B cell (primary cell): ENCODE measurements at regions not wholly inside any gene's neighbourhood (a gene's known extent, or its start where the extent isn't known, plus 50 kb on each side); places are given as distances from the start of the nearest gene placed in this dataset.

Experiments used
- ATAC-seq: fragments of 200-7000 bp; cut with Tn5 transposase; one replicate; pipeline ENCODE4 v1.10.0; 2021; ENCODE audit warnings: low read depth, mild to moderate bottlenecking, moderate number of reproducible peaks, moderate library complexity
- CTCF ChIA-PET: fragments of 350-600 bp; sonication (Branson Sonifier 250); formaldehyde crosslinking; loops from one replicate; lab custom pipeline; 2021; ENCODE audit warnings: antibody characterized with exemption, inconsistent platforms; lab: Charles Lee
- POLR2A ChIA-PET: fragments of 350-600 bp; sonication (Branson Sonifier 250); formaldehyde crosslinking; loops from one replicate; lab custom pipeline; 2021; ENCODE audit warnings: antibody characterized with exemption; lab: Charles Lee
- DNase-seq: peaks from one replicate; pipeline ENCODE4 v3.0.0; 2013
- H2AFZ ChIP-seq: 2 replicates; pipeline ENCODE4 v1.6.1; 2012; ENCODE audit warnings: mild to moderate bottlenecking, low read depth, low read length; ENCODE audit not compliant: insufficient read depth, poor library complexity, severe bottlenecking
- H3K27ac ChIP-seq, 2 donors: 1 replicate in 1 of 2; 2 replicates in 1 of 2; pipeline ENCODE4 v1.5.1; 2012 to 2013; ENCODE audit warnings: low read length in 2 of 2, mild to moderate bottlenecking in 2 of 2, moderate library complexity in 1 of 2
- H3K27me3 ChIP-seq, 4 experiments: fragments of 200-600 bp in 1 of 4; sonication (generic) in 1 of 4; replicated peaks in 1 of 4; 1 replicate in 2 of 4; 2 replicates in 2 of 4; pipeline versions ENCODE4 v1.6.1 to v1.7.0; 2013 to 2016; ENCODE audit warnings: low read length in 3 of 4, mild to moderate bottlenecking in 2 of 4, mixed read lengths in 1 of 4, moderate library complexity in 1 of 4; ENCODE audit not compliant: insufficient read depth in 4 of 4, control insufficient read depth in 3 of 4; ENCODE audit errors: control extremely low read depth in 1 of 4
- H3K36me3 ChIP-seq, 2 experiments: replicated peaks in 1 of 2; 1 replicate in 1 of 2; 2 replicates in 1 of 2; pipeline versions ENCODE4 v1.6.1 to v1.7.1; 2013; ENCODE audit warnings: low read length in 1 of 2; ENCODE audit not compliant: insufficient read depth in 2 of 2, control insufficient read depth in 1 of 2; ENCODE audit errors: control extremely low read depth in 1 of 2, extremely low read depth in 1 of 2
- H3K4me1 ChIP-seq, 2 donors: fragments of 200-600 bp in 1 of 2; sonication (generic) in 1 of 2; 1 replicate in 1 of 2; 2 replicates in 1 of 2; pipeline versions ENCODE4 v1.5.1 to v1.6.1; 2013 to 2017; ENCODE audit warnings: low read length in 2 of 2; ENCODE audit not compliant: control insufficient read depth in 2 of 2, insufficient read depth in 2 of 2
- H3K4me2 ChIP-seq: replicated peaks from 2 replicates; pipeline ENCODE3; 2012; ENCODE audit warnings: mild to moderate bottlenecking, low read depth, low read length; ENCODE audit not compliant: poor library complexity, severe bottlenecking
- H3K4me3 ChIP-seq, 5 experiments: fragments of 200-600 bp in 1 of 5; sonication (generic) in 1 of 5; 1 replicate in 3 of 5; 2 replicates in 2 of 5; pipeline versions ENCODE4 v1.5.1 to v1.7.0; 2011 to 2016; ENCODE audit warnings: low read length in 4 of 5, mild to moderate bottlenecking in 4 of 5, low read depth in 2 of 5, control low read depth in 1 of 5, moderate library complexity in 1 of 5; ENCODE audit not compliant: insufficient read depth in 1 of 5; ENCODE audit errors: control extremely low read depth in 1 of 5, extremely low read depth in 1 of 5
- H3K79me2 ChIP-seq: fragments of 200-600 bp; sonication (generic); one replicate; pipeline ENCODE4 v1.6.0; 2016; ENCODE audit warnings: low read length; ENCODE audit not compliant: control insufficient read depth, insufficient read depth
- H3K9ac ChIP-seq: fragments of 200-600 bp; sonication (generic); 2 replicates; pipeline ENCODE4 v1.6.1; 2017; ENCODE audit warnings: mild to moderate bottlenecking, low read length, moderate library complexity
- H3K9me3 ChIP-seq, 3 donors: one replicate each; pipeline versions ENCODE4 v1.6.1 to v1.7.1; 2013; ENCODE audit warnings: low read length in 2 of 3; ENCODE audit not compliant: control insufficient read depth in 2 of 3, insufficient read depth in 1 of 3; ENCODE audit errors: control extremely low read depth in 1 of 3
- H4K20me1 ChIP-seq: 2 replicates; pipeline ENCODE4 v1.6.0; 2012; ENCODE audit warnings: mild to moderate bottlenecking, low read length; ENCODE audit not compliant: insufficient read depth, control insufficient read depth, poor library complexity, severe bottlenecking
- H3K27ac Mint-ChIP-seq: one replicate; pipeline ENCODE4 v1.8.0; 2021; ENCODE audit warnings: mixed read lengths
- H3K27me3 Mint-ChIP-seq: one replicate; pipeline ENCODE4 v1.8.0; 2021; ENCODE audit warnings: mixed read lengths
- H3K4me1 Mint-ChIP-seq: one replicate; pipeline ENCODE4 v1.8.0; 2021; ENCODE audit warnings: mixed read lengths
- H3K4me3 Mint-ChIP-seq: one replicate; pipeline ENCODE4 v1.8.0; 2021; ENCODE audit warnings: mixed read lengths
- H3K9me3 Mint-ChIP-seq: one replicate; pipeline ENCODE4 v1.8.0; 2022; ENCODE audit warnings: mixed read lengths; ENCODE audit not compliant: insufficient read depth
- CTCF ChIP-seq: fragments of 200-600 bp; IDR thresholded peaks from one replicate; pipeline ENCODE4 v1.8.0; 2022; ENCODE audit warnings: antibody characterized with exemption, mild to moderate bottlenecking
- EZH2 ChIP-seq: IDR thresholded peaks from 2 replicates; pipeline ENCODE4 v1.6.1; 2012; ENCODE audit warnings: borderline replicate concordance, low read depth, mild to moderate bottlenecking, moderate library complexity, low read length; ENCODE audit not compliant: insufficient read depth, poor library complexity, severe bottlenecking
- WGBS: methylation state at CpG from one replicate; pipeline ENCODE4 v1.1.5; 2013; ENCODE audit warnings: missing lambda C conversion rate; ENCODE audit not compliant: insufficient coverage; 5-methylcytosine and 5-hydroxymethylcytosine counted together
- intact Hi-C: fragments of 100-400 bp; cut with micrococcal nuclease; formaldehyde crosslinking; loops from one replicate; pipeline ENCODE4 v1.10.0; 2022

- H3K9me3 ChIP-seq, result no peaks in the 10 kb centered on the region
- H3K27ac Mint-ChIP-seq, result no peak overlapping the region
- DNase-seq (no peak), ATAC-seq (no peak)
- intact Hi-C loops, result no loop called here
- POLR2A ChIA-PET, result no interaction called here
- TF ChIP-seq CTCF, result no peak
- no peak for TF ChIP-seq EZH2
- H3K27ac ChIP-seq, result no peak overlapping the region
- CTCF ChIA-PET, result no interaction called here
- H3K4me3 Mint-ChIP-seq, result no peak overlapping the region
- H3K4me1 ChIP-seq, result no peaks in the 10 kb centered on the region
- H2AFZ ChIP-seq, result no peak overlapping the region
- no peak overlapping the region for H3K4me2 ChIP-seq
- no peaks in the 10 kb centered on the region for H3K27me3 ChIP-seq
- no peaks in the 10 kb centered on the region for H3K36me3 ChIP-seq
- no peak overlapping the region for H3K4me3 ChIP-seq
- H3K79me2 ChIP-seq, result no peaks in the 10 kb centered on the region
- no peaks in the 10 kb centered on the region for H3K9me3 Mint-ChIP-seq
- H3K9ac ChIP-seq, result no peak overlapping the region
- H4K20me1 ChIP-seq, result no peaks in the 10 kb centered on the region
- H3K27me3 Mint-ChIP-seq, result peaks cover 3% of the 10 kb centered on the region
- no peaks in the 10 kb centered on the region for H3K4me1 Mint-ChIP-seq
Observed at GRCh38 chr1:163655565-163655964, 333.8 kb downstream of the NUF2 start.

GRCh38 chr1:163656095-163656759 lies 334.5 kb downstream of the NUF2 start:
- TF ChIP-seq CTCF (no peak), EZH2 (no peak)
- ChIA-PET POLR2A (no interaction called here), CTCF (no interaction called here)
- no peaks in the 10 kb centered on the region for H3K4me1 Mint-ChIP-seq
- H3K27me3 Mint-ChIP-seq, result peaks cover 3% of the 10 kb centered on the region
- no peaks in the 10 kb centered on the region for H3K36me3 ChIP-seq
- WGBS, result 0% methylated on average over 1 of the region's 4 CpGs
- H3K9me3 Mint-ChIP-seq, result no peaks in the 10 kb centered on the region
- no peak overlapping the region for H3K9ac ChIP-seq
- ATAC-seq (no peak), DNase-seq (no peak)
- no peak overlapping the region for H2AFZ ChIP-seq
- no peak overlapping the region for H3K27ac Mint-ChIP-seq
- no peak overlapping the region for H3K4me3 ChIP-seq
- no peaks in the 10 kb centered on the region for H3K79me2 ChIP-seq
- no peaks in the 10 kb centered on the region for H3K4me1 ChIP-seq
- H3K4me3 Mint-ChIP-seq, result no peak overlapping the region
- H3K27me3 ChIP-seq, result no peaks in the 10 kb centered on the region
- H3K4me2 ChIP-seq, result no peak overlapping the region
- no peak overlapping the region for H3K27ac ChIP-seq
- intact Hi-C loops, result no loop called here
- no peaks in the 10 kb centered on the region for H3K9me3 ChIP-seq
- no peaks in the 10 kb centered on the region for H4K20me1 ChIP-seq
